NCI-H526 treated with DMSO at 0.1 percent for 48 hours (cell line): ENCODE measurements at regions not wholly inside any gene's neighbourhood (a gene's known extent, or its start where the extent isn't known, plus 50 kb on each side); places are given as distances from the start of the nearest gene placed in this dataset.
A peak's percentile ranks its signal among the peaks of the same experiment; 100 is the strongest.
"Not testable (repeated sequence)": the region's sequence is repeated elsewhere in the genome, so short reads cannot be mapped to it uniquely, and the experiment has no call there.

Source experiments
- DNase-seq: peaks from one replicate; lab custom pipeline; 2025; lab: John Stamatoyannopoulos, UW

DNA sequence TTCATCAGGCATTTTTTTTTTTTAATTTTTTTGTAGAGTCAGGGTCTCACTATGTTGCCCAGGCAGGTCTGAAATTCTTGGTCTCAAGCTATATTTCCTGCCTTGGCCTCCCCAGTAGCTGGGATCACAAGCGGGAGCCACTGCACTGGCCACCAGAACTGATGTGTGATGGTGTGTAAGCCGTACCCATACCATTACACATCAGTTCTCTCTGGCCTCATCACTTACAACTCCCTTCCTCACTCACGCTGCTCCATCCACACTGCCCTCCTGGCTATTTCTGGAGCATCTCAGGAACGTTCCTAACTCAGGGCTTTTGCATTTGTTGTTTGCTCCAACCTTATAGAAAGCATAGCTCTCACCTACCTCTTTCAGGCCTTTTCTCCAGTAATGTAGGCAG lies 834.5 kb upstream of the ID2 start:
- no peak for DNase-seq

DNA sequence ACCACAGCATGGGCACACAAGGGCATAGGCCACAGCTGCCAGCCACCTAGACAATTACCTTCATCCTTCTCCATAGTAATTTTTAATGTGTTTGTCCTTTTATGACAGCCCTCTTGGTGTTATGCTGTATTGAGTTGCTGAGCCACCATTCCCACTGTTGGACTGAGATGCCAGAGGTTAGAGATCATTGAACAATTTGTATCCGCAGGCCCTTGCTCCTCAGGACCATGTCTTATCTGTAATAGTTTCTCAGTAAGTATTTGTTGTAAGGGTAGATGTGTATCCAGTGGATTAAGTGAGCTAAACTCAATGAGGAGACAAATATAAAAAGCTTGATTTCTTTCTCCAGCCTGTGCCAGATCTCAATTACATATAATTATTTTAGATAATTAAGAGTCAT lies 832.8 kb upstream of the ID2 start:
- DNase-seq: no peak

DNA sequence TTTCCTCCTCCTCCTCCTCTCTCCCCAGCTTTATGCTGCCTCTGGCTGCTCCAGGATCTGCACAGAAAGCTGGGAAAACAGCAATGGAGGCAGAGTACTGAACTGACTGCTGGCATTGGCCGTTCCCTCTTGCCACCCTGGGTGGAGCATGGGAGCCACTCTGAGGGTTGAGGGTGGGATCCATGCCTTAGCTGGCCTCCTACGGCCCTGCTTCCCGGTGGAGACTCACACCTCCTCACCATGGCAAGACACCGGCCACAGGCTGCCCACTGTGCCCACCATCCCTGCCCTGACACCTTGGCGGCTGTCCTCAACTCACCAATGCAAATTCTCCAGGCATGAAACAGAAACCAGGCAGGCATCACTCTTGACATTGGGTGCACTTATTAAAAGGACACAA lies 832.3 kb upstream of the ID2 start:
- no peak for DNase-seq

DNA sequence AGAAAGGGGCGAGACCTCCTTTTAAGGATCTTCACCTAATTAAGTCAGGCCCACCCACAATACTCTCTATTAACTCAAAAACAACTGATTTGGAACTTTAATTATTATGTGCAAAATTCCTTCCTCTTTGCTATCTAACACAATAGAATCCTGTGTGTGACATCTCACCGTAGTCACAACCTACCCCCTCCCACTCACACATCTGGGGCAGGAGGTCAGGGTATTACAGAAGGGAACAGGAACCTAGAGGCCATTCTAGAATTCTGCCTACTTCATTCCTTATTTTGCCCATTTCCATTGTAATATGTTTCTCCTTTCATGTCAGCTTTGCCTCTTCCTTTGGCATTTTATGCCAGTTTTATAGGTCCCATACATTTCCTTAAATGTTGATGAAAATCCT lies 829.3 kb upstream of the ID2 start:
- no peak for DNase-seq

DNA sequence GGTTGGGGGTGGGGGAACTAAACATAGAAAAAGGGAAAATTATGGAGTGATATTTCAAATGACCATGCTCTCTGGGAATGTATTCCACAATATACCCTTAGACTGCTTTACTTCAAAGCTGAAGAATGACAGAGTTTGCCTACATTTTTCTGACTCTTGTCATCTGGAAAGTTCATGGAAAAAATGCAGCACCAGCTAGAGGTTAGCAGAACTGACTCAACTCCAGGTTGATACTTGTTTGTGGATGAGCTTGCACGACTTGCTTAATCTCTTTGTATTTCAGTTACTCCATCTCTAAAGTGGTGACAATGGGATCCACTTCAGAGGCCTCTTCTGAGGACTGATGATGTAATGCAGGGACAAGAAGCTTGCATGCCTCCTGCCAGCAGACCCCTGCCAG lies 824.0 kb upstream of the ID2 start:
- DNase-seq: no peak

DNA sequence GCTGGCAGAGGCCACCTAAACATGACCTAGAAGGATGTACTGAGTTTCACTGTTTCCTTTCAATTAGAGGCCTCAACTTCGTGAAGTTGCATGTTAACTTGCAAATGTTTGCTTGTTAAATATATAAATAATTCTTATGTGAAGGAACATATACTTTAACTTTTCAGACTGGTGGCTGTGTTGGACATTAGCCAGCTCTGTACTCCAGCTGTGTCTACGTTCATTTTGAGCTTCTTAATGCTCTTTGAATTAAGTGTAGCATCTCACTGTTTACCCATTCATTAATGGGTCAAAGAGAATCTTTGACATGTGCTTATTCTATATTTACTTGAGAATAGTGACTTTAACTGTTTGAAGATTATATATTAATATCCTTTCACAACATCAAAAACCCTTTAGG lies 823.2 kb upstream of the ID2 start:
- no peak for DNase-seq

DNA sequence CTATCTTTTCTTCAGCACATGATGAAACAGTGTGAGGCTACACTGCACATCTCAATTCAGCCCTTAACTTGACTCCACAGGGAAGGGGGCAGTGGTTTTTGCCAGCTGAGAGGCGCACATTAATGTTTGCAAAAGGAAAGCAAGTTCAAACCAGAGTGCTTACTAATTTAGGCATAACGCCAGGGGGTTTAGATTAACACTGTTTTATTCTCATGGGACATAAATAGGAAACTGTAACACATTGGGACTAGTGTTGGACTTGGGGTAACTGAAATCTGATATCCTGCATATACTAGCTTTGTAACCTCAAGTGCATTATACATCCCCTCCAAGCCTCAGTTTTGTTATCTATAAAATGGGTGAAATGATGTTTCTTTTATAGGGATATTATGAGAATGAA lies 821.2 kb upstream of the ID2 start:
- no peak for DNase-seq

DNA sequence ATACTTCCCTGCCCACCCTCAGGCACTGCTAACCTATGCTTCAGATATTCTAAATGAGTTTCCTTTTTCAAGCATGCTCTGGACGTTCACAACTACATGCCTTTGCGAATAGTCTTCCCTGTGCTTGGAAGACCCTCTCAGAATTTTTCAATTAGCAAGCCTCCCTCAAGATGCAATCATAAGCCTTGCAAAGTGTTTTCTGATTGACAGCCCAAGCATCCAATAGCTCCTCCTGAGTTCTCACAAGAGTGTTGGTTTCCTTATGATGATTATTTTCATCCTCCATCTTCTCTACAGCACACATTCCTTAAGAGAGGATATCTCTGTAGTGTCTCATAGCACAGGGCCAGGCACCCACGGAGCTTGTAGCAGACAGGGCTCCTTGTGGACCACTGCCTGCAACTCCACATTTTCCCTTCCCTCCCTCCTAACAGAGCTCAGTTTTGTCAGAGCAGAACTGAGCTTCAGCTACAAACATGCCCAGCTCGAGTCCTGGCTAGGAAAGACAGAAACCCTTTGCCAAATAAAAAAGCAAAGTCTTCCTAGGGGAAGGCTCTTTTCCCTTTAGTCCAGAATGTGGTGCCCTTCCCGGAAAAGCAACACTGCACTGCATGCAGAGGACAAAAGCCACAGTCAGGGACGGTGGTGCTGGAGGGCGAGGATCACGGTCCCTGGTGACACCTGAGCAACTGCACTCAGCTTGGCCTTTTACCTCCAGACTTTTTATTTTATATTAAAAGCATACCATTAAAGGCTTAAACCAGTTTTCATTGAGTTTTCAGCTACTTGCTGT lies 819.8 kb upstream of the ID2 start:
- no peak for DNase-seq

DNA sequence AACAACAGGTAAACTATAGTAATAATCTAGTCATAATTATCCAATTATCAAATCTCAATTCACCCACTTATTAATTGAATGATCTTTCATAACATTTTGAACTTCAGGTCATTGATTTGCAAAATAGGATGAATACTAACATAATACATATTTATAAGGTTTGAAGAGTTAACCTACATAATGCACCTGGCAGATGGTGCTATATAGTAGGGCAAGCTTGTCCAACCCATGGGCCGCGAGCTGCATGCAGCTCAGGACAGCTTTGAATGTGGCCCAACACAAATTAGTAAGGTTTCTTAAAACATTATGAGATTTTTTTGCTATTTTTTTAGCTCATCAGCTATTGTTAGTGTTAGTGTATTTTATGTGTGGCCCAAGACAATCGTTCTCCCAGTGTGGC lies 815.8 kb upstream of the ID2 start:
- DNase-seq: no peak

DNA sequence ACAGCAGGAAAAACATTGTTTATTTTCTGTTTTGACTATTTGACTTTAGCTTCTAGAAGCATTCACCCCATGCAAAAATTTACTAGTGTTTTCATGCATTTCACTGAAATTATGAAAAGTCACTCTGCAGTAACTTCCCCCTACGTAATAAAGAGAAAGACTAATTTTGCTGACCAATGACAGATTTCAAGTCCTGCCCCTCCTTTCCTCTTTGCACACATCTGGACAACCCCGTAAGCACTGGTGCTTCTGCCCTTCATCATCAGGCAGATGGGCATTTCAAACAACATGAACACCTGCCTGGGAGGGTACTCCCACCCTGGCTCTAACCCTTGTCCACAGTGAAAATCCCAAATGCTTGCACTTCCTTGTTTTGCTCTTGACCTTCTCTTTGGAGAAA lies 815.0 kb upstream of the ID2 start:
- DNase-seq: no peak

DNA sequence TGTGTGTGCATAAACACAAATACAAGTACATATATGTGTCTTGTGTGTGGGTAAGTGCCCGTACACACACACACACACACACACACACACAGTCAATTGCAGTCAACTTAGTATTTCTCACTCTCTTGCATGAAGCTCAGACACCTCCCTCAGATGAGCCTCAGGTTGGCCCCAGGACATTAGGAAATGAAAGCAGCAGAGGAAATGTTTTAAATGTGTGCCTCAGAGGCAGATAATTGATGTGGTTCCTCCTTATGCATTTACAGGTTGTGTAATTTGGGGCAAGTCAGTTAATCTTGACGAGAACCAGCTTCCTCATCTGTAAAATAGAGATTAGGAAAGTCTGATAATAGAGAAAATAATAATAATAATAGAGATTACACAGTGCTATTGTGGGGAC lies 814.0 kb upstream of the ID2 start:
- DNase-seq: no peak

DNA sequence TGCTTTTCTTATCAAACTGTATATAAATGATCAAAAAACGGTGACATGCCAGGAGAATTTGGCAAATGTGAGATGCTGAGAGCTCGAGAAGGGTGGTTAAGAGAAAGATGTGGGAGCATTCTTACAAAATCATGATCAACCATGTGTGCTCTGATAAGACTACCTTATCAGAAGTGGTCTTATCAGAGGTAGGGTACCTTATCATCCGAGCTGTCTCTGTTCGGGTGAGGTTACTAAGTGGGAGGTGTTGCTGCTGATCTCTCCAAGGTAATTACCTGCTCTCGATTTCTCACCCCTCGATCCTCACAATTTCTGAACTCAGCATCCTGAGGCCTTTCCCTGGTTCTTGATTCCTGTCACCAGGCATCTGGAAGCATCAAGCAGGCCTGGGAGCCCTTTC lies 813.0 kb upstream of the ID2 start:
- DNase-seq: no peak

DNA sequence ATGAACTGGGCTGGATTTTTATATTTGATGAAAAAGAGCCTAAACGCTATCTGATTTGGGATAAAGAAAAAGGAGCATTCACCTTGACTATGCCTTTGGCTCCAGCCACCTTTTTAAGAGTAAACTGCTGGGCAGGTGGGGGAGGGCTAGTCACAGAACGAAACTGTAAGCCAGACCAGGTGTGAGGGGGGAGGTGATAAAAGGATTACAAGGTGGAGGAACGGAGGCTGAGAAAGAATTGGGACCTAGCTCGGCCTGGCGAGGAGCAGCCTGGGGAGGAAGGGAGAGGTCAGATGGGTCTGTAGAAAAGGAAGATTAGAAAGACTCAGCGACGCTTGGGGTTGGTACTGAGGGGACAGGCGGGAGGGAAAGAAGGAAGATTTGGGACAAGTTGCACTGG lies 805.4 kb upstream of the ID2 start:
- not testable (repeated sequence) for DNase-seq

DNA sequence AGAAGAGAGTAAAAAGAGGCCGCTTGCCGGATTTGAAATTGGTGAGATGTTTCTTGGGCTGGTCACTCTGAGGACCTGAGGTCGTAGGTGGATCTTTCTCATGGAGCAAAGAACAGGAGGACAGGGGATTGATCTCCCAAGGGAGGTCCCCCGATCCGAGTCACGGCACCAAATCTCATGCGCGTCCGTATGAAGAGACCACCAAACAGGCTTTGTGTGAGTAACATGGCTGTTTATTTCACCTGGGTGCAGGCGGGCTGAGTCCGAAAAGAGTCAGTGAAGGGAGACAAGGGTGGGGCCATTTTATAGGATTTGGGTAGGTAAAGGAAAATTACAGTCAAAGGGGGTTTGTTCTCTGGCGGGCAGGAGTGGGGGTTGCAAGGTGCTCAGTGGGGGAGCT lies 803.6 kb upstream of the ID2 start:
- not testable (repeated sequence) for DNase-seq

DNA sequence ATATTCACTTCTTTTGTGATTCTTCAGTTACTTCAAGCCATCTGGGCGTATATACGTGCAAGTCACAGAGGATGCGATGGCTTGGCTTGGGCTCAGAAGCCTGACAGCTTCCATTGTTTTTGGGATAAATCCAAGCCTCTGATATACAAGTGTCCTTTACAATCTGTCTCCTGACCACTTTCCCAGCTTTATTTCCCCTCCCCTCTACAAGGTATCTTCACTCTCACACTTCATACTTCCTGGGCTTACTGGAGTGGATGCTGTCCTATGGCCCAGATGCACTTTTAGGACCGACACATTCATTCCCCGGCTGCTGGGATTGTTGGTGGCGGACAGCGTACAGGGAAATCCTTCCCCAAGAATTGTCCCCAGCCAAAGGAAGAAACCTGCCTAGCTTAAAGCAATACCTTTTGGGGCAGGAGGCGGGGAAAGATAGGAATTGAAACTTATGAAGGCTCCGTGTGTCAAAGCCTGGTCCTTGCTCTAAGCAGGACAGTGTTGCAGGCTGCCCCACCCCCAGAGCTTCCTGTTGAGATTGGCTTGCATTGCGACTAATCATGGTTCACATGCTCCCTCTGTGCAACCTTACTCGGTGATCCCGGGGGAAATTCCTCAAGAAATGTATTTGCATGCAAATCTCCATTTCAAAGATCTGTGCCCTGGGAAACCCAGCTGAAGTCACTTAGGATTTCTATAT lies 802.9 kb upstream of the ID2 start:
- DNase-seq: peak; percentile 9

DNA sequence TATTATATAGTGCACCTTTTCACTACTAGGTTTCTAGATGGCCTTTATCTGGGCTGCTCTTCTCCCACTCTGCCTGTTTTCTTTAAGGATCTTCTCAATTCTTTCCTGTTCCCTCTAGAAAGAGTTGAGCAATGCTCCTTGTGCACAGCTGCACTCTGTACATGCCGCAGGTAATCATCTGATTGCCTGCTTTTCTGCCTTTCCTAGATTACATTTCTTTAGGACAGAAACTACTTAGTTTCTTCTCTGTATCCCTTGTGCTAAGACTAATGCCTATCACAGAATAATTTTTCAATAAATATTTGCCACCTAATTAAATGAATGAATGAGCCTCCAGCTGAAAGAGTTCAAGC lies 802.4 kb upstream of the ID2 start:
- DNase-seq: no peak

DNA sequence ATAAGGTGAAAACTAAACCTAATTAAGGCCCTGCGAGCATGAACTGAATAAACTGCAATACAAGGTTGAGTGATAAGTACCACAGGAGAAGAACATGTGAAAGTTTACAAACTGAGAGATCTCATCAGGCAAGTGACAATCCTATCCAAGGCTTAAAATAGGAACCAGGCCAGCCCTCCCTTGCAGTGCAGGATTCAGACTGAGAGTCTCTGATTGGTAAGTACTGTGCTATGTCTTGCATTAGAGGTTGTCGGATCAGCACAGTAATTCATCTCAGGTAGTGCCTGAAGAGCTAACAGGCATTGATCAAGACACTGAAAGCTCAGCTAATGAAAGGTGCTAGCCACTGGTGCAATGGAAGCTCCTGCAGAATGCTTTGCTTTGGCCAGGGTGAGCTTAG lies 801.7 kb upstream of the ID2 start:
- no peak for DNase-seq

DNA sequence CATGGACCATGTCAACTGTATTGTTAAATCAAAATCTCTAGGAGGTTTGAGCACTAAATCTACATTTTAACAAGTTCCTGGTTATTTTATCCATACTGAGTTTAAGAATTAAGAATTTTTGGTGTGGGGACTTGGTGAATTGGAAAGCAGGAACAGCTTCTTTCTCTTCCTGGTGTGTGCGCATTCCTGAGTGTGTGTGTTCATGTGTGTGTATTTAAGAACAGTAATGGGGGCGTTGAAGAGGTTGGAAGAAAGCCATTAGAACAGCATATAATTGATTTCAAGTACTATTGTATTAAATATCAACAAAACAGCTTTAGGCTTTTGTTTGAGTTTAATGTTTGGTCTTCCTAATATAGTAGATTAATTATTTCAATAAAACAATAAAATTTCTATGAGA lies 801.3 kb upstream of the ID2 start:
- DNase-seq: no peak

DNA sequence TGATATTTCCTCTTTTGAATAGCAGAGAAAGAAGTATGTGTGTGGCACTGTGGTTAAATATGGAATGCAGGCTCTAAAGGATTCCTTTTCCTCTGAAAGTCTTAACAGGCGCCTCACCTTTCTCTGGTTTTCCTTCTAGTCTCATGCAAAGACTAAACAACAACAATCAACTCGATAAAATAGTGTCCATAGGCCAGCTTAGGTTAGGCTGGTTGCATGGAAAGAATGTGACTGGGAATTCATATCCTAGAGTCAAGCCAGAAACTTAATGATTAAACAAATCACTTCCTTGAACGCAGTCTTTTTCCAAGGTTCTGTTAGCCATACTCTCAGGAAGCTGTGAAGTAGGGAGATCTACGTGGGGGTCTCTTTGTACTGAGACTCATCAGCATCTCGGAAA lies 800.8 kb upstream of the ID2 start:
- no peak for DNase-seq

DNA sequence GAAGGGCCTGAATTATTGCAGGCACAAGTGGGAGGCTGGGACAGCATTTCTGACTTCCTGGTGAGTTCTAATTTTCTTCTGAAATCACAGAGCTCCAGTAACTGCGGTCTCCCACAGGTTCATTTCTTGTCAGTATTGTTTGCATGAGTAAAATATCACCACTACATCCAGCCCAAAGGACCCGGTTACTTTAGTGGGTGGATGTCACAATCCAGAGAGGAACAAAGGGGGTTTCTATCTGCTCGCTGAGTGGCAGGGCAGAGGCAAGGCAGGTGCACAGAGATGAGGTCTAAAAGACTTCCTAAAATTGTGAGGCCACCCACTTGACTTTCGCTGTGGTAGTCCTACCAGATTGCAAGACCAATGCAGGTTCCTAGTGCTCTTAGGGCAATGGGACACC lies 800.4 kb upstream of the ID2 start:
- DNase-seq: no peak

DNA sequence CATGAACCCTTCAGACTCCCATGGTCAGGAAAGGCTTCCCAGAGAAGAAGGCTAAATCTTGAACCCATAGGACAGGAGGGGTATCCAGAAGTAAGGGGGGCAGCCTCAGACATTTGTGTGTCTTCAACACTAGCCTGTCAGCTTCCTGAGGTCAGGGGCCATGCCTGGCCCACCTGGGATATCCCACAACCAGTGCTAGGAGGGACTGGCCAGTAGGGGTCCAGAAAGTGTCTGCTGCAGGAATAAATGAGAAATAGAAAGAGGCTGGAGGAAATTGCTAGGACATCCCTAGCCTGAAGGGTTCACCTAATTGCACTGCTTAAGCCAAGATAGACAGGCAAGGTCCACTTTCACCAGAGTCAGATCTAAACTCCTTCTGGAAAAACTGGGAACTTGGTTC lies 799.6 kb upstream of the ID2 start:
- no peak for DNase-seq

DNA sequence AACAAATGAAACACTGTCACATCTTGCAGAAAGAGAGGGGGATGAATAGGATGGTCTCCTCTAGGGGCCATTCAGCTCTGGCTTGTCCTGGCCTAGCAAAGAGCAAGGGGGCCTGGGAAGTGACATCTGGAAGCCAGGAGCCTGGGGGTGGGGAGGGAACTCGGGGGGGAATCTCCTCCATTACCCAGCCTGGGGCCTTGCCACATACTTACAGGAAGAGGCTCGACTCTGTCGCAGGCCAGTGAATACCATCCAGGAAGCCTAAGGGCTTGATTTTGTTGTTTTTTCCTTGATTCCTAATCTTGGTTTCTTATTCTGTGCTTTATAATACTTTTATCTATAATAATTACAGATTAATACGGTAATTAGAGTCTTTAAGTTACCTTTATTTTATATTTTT lies 797.5 kb upstream of the ID2 start:
- DNase-seq: no peak

DNA sequence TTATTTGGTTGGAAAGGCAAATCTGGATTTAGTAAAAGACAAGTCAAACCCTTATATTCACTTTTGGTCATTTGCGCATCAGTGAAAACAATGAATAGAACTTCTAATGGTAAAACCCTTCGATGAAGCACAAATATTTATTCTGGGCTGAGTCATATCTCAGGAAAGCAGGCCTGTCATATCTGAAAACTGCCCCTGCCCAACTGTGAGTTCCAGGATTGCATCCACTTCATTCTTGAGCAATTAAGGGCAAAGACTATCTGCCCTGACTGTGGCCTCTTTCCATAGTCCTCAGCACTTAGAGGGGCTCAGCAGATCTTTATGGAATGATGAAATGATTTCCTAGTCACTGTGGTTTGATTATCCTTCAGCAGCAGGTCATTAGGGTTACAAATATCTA lies 795.2 kb upstream of the ID2 start:
- no peak for DNase-seq

DNA sequence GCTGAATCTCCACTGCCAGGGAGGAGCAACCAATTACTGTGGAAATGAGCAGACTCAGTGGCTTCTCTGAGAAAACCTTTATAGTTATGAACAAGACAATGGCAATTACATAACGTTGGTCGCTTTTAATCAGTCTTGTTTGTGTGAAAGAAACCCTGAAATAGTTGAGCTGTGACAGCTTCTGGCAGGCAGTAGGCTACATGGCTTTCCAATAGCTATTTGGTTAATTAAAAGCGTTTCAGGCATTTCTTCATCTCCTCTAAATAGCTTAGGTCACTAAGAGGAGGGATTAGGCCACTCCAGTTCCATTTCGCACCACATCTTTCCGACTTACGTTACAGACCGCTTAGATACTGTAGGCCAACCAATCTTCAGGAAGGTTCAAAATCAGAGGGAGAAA lies 794.4 kb upstream of the ID2 start:
- no peak for DNase-seq
